SK-N-SH treated with all-trans-retinoic acid at 6 μM for 48 hours (cell line): ENCODE measurements at regions not wholly inside any gene's neighbourhood (a gene's known extent, or its start where the extent isn't known, plus 50 kb on each side); places are given as distances from the start of the nearest gene placed in this dataset.

ENCODE experiments used
- CREB5 ChIP-seq: fragments of 250-450 bp; sonication (Bioruptor Pico); IDR thresholded peaks from 2 replicates; pipeline ENCODE4 v1.5.1; 2020; ENCODE audit warnings: low read depth, mild to moderate bottlenecking, moderate library complexity
- RARB ChIP-seq: fragments of 250-450 bp; sonication (Bioruptor Pico); IDR thresholded peaks from 2 replicates; pipeline ENCODE4 v1.8.0; 2021; ENCODE audit warnings: mild to moderate bottlenecking, moderate library complexity

GRCh38 chr12:71230542-71230941, 72.7 kb upstream of the TSPAN8 start:
- TF ChIP-seq CREB5: no peak
- no peak for TF ChIP-seq RARB
